ENCODE measurements at regions not wholly inside any gene's neighbourhood (a gene's known extent, or its start where the extent isn't known, plus 50 kb on each side); places are given as distances from the start of the nearest gene placed in this dataset.
A peak's percentile ranks its signal among the peaks of the same experiment; 100 is the strongest.

DNA sequence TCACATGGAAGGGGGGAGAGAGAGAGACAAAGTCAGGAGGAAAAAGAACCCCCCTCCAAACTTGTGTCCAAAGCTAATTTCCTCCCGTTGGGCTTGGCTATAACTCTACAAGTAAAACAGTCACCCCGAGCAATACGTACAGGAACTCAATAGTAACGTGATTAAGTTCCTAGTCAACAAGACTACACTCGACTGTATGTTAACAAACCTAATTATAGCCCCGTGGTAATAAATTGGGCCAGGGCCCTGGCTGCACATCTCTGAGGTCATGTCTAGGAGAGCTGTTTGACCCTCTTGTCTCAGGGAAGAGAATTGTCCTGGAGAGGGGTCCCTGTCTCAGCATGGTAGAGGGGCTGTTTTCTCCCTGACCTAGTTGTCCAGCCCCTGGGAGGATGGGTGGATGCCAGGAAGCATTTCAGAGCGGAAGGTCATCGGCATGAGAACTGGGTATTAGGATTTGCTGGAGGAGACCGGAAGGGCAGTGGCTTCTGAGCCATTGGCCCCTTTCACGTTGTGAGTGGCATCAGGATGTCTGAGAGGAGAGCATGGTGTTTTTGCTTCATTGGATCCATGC is 60.2 kb upstream of the COMTD1 start:
- Mint-ChIP-seq H3K27ac (no peak overlapping the region), H3K36me3 (no peaks in the 10 kb centered on the region), H3K4me1 (peaks cover 4 to 6% (median 5%) of the 10 kb centered on the region in 3 donors), H3K27me3 (peaks cover 8 to 15% of the 10 kb centered on the region in 2 donors), H3K4me3 (no peak overlapping the region), H3K9me3 (no peaks in the 10 kb centered on the region)
- ATAC-seq (replicated peaks in 1 of 4) = no peak
- peaks cover 0 to 41% of the 10 kb centered on the region in 2 experiments for H3K27me3 ChIP-seq (replicated peaks in 1 of 2; ENCODE audit: control insufficient read depth in 2 of 2, extremely low read depth in 1 of 2, insufficient read depth in 2 of 2, low read length in 1 of 2)
- no peaks in the 10 kb centered on the region for H3K9me3 ChIP-seq
- H3K27ac ChIP-seq (ENCODE audit: low read length) = no peak overlapping the region
- H3K36me3 ChIP-seq (ENCODE audit: control insufficient read depth in 2 of 2, extremely low read depth in 1 of 2, insufficient read depth in 1 of 2, low read length in 1 of 2) = no peaks in the 10 kb centered on the region
- peaks cover 0 to 7% of the 10 kb centered on the region in 2 experiments for H3K4me1 ChIP-seq (ENCODE audit: control insufficient read depth in 1 of 2, extremely low read depth in 1 of 2, insufficient read depth in 2 of 2, low read length in 2 of 2)
- DNase-seq = no peak
- no peak overlapping the region for H3K4me3 ChIP-seq (ENCODE audit: control insufficient read depth in 1 of 2, extremely low read depth in 1 of 2, low read length in 1 of 2)
- WGBS (ENCODE audit: insufficient coverage) = 100% methylated on average over 4 of the region's 10 CpGs
- CTCF ChIA-PET = interaction anchor here in 1 of 2 donors (0.6 kb wide), 1 partner anchor 12 kb away, joined by 6 read pairs; no protein-coding TSS in a partner anchor
- POLR2A ChIA-PET = no interaction called here

DNA sequence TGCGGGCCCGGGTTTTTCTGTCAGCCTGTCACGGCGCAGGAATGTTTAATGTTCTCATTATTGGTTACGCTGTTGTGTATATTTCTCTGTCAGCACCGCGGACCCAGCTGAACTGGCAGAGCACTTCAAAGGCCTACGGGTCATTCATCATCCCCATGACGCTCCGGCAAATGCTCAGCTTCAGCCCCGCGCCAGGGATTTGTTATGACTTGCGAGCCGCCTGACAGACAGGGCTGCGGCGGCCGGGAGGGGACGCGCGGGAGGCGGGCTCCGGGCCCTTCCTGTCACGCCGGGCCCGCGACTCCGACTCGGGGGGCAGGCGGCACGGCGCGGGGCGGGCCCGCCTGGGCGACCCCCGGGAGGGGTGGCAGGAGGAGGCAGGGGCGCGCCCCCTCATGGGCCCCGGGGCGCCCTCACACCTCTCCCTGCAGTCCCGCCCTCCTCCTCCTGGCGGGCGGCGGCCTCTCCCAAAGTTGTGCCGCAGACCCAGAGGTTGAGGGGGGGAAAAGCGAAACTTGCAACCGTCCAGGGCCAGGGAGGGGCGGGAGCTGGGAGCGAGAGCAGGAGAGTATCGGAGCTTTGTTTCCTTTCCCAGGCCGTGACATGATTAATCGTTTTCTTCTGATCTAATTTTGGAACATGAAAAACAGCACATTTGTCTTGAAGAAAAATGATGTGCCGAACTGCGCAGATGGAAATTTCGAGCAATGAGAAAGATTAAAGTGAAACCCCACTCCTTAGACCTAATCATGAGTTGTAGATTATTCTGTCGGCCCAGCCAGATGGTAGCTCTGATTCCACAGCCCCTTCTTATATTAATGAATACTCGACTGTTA is 59.3 kb upstream of the COMTD1 start:
- peaks cover 4 to 6% (median 5%) of the 10 kb centered on the region in 3 donors for H3K4me1 Mint-ChIP-seq
- no peaks in the 10 kb centered on the region for H3K36me3 ChIP-seq (ENCODE audit: control insufficient read depth in 2 of 2, extremely low read depth in 1 of 2, insufficient read depth in 1 of 2, low read length in 1 of 2)
- POLR2A ChIA-PET = no interaction called here
- peaks cover 0 to 7% of the 10 kb centered on the region in 2 experiments for H3K4me1 ChIP-seq (ENCODE audit: control insufficient read depth in 1 of 2, extremely low read depth in 1 of 2, insufficient read depth in 2 of 2, low read length in 2 of 2)
- peaks cover 0 to 41% of the 10 kb centered on the region in 2 experiments for H3K27me3 ChIP-seq (replicated peaks in 1 of 2; ENCODE audit: control insufficient read depth in 2 of 2, extremely low read depth in 1 of 2, insufficient read depth in 2 of 2, low read length in 1 of 2)
- CTCF ChIA-PET = no interaction called here
- no peaks in the 10 kb centered on the region for H3K36me3 Mint-ChIP-seq
- H3K27ac Mint-ChIP-seq = peak overlapping the region in 1 of 2 donors; percentile 74
- peaks cover 13 to 14% of the 10 kb centered on the region in 2 donors for H3K27me3 Mint-ChIP-seq
- H3K27ac ChIP-seq (ENCODE audit: low read length) = no peak overlapping the region
- peak; percentile 20 to 66 (median 48) for DNase-seq
- peak overlapping the region; percentile 32 to 60 for H3K4me3 ChIP-seq (ENCODE audit: control insufficient read depth in 1 of 2, extremely low read depth in 1 of 2, low read length in 1 of 2)
- H3K4me3 Mint-ChIP-seq = peak overlapping the region in 2 of 3 donors; percentile 78 to 82
- peak; percentile 84 to 89 (median 88) for ATAC-seq (replicated peaks in 1 of 4)
- peaks cover 5 to 6% (median 6%) of the 10 kb centered on the region in 3 donors for H3K9me3 Mint-ChIP-seq
- WGBS (ENCODE audit: insufficient coverage) = 1% methylated on average over 22 of the region's 57 CpGs
- no peaks in the 10 kb centered on the region for H3K9me3 ChIP-seq

DNA sequence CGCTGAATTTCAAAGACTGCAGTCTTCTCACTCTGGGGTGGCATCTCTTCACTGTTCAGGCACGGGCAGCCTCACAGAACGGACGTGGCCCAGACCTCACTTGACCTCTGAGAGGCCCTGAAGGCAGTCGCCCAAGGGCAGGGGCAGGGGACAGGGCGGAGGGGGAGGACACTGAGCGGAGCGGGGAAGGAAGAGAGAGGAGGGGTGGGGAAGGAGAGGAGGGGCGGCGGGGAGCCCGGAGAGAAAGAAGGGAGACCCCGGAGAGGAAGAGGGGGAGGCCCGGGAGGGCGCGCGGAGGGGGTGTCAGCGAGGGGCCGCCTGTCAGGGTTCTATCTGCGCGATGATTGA is 58.7 kb upstream of the COMTD1 start:
- peak overlapping the region in 2 of 3 donors; percentile 78 to 82 for H3K4me3 Mint-ChIP-seq
- H3K27ac Mint-ChIP-seq = peak overlapping the region in 1 of 2 donors; percentile 74
- POLR2A ChIA-PET = no interaction called here
- H3K36me3 Mint-ChIP-seq = no peaks in the 10 kb centered on the region
- CTCF ChIA-PET = no interaction called here
- Histone ChIP-seq H3K27me3 (replicated peaks in 1 of 2; ENCODE audit: control insufficient read depth in 2 of 2, extremely low read depth in 1 of 2, insufficient read depth in 2 of 2, low read length in 1 of 2) (peaks cover 0 to 41% of the 10 kb centered on the region in 2 experiments), H3K27ac (ENCODE audit: low read length) (no peak overlapping the region), H3K36me3 (ENCODE audit: control insufficient read depth in 2 of 2, extremely low read depth in 1 of 2, insufficient read depth in 1 of 2, low read length in 1 of 2) (no peaks in the 10 kb centered on the region), H3K4me1 (ENCODE audit: control insufficient read depth in 1 of 2, extremely low read depth in 1 of 2, insufficient read depth in 2 of 2, low read length in 2 of 2) (peaks cover 0 to 7% of the 10 kb centered on the region in 2 experiments), H3K4me3 (ENCODE audit: control insufficient read depth in 1 of 2, extremely low read depth in 1 of 2, low read length in 1 of 2) (peak overlapping the region; percentile 32 to 60), H3K9me3 (no peaks in the 10 kb centered on the region)
- peak in 1 of 4 experiments; percentile 10 for ATAC-seq (replicated peaks in 1 of 4)
- DNase-seq = no peak
- peaks cover 4 to 6% (median 5%) of the 10 kb centered on the region in 3 donors for H3K4me1 Mint-ChIP-seq
- peaks cover 5 to 10% (median 10%) of the 10 kb centered on the region in 3 donors for H3K9me3 Mint-ChIP-seq
- 7% methylated on average over 14 of the region's 20 CpGs for WGBS (ENCODE audit: insufficient coverage)
- peaks cover 14 to 18% of the 10 kb centered on the region in 2 donors for H3K27me3 Mint-ChIP-seq

DNA sequence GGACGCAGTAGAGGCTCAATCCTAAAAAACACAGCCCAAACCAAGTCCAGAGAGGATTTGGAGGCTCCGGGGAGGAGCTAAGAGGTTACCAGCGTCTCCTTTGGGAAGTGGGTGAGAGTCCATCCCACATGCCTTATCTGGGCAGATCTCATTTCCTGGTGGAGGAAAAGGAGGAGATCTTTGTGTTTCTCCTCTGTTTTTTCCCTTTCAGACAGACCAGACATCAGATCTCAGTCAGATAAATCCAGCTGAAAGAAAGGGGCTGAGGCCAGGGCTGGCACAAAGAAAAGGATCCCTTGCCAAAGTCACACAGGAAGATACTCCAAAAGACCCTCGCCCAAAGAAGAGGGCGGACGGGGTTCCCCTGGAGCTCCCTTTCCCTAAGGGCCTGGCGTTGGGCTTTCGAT is 58.3 kb upstream of the COMTD1 start:
- Mint-ChIP-seq H3K27ac (peak overlapping the region in 1 of 2 donors; percentile 74), H3K27me3 (peaks cover 14 to 18% of the 10 kb centered on the region in 2 donors), H3K9me3 (peaks cover 5 to 10% (median 10%) of the 10 kb centered on the region in 3 donors), H3K36me3 (no peaks in the 10 kb centered on the region), H3K4me1 (peaks cover 4 to 6% (median 5%) of the 10 kb centered on the region in 3 donors), H3K4me3 (peak overlapping the region in 2 of 3 donors; percentile 78 to 82)
- Histone ChIP-seq H3K27me3 (replicated peaks in 1 of 2; ENCODE audit: control insufficient read depth in 2 of 2, extremely low read depth in 1 of 2, insufficient read depth in 2 of 2, low read length in 1 of 2) (peaks cover 0 to 43% of the 10 kb centered on the region in 2 experiments), H3K36me3 (ENCODE audit: control insufficient read depth in 2 of 2, extremely low read depth in 1 of 2, insufficient read depth in 1 of 2, low read length in 1 of 2) (no peaks in the 10 kb centered on the region), H3K4me3 (ENCODE audit: control insufficient read depth in 1 of 2, extremely low read depth in 1 of 2, low read length in 1 of 2) (no peak overlapping the region), H3K27ac (ENCODE audit: low read length) (no peak overlapping the region), H3K9me3 (no peaks in the 10 kb centered on the region), H3K4me1 (ENCODE audit: control insufficient read depth in 1 of 2, extremely low read depth in 1 of 2, insufficient read depth in 2 of 2, low read length in 2 of 2) (peaks cover 0 to 7% of the 10 kb centered on the region in 2 experiments)
- DNase-seq (no peak), ATAC-seq (replicated peaks in 1 of 4) (no peak)
- no CpG with 5 or more reads among the region's 8 CpGs for WGBS (ENCODE audit: insufficient coverage)
- ChIA-PET POLR2A (no interaction called here), CTCF (no interaction called here)

DNA sequence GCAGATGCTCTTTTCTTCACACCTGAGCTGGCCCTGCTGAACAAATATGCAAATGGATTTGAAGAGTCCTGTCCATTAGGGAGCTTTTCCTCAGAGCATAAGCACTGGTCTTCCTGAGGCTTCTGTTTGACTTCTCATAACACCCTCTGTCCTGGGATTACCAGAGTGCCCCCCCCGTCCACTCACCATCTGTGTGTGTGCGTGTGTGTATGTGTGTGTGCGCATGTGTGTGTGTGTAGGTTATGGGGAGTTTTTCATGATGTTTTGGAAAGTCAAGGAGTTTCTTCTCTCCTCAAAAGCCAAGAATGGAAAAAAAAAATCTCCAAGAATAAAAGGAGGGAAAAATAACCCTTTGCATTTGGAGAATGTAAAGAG is 57.7 kb upstream of the COMTD1 start:
- ChIA-PET POLR2A (no interaction called here), CTCF (no interaction called here)
- no CpG with 5 or more reads among the region's 3 CpGs for WGBS (ENCODE audit: insufficient coverage)
- Histone ChIP-seq H3K9me3 (no peaks in the 10 kb centered on the region), H3K36me3 (ENCODE audit: control insufficient read depth in 2 of 2, extremely low read depth in 1 of 2, insufficient read depth in 1 of 2, low read length in 1 of 2) (no peaks in the 10 kb centered on the region), H3K27ac (ENCODE audit: low read length) (no peak overlapping the region), H3K4me1 (ENCODE audit: control insufficient read depth in 1 of 2, extremely low read depth in 1 of 2, insufficient read depth in 2 of 2, low read length in 2 of 2) (peaks cover 0 to 7% of the 10 kb centered on the region in 2 experiments), H3K27me3 (replicated peaks in 1 of 2; ENCODE audit: control insufficient read depth in 2 of 2, extremely low read depth in 1 of 2, insufficient read depth in 2 of 2, low read length in 1 of 2) (peaks cover 0 to 44% of the 10 kb centered on the region in 2 experiments), H3K4me3 (ENCODE audit: control insufficient read depth in 1 of 2, extremely low read depth in 1 of 2, low read length in 1 of 2) (no peak overlapping the region)
- Mint-ChIP-seq H3K9me3 (peaks cover 5 to 10% (median 10%) of the 10 kb centered on the region in 3 donors), H3K4me1 (peaks cover 4 to 6% (median 5%) of the 10 kb centered on the region in 3 donors), H3K4me3 (peak overlapping the region in 2 of 3 donors; percentile 14 to 32), H3K27me3 (peaks cover 14 to 22% of the 10 kb centered on the region in 2 donors), H3K27ac (no peak overlapping the region), H3K36me3 (no peaks in the 10 kb centered on the region)
- DNase-seq = no peak
- no peak for ATAC-seq (replicated peaks in 1 of 4)

DNA sequence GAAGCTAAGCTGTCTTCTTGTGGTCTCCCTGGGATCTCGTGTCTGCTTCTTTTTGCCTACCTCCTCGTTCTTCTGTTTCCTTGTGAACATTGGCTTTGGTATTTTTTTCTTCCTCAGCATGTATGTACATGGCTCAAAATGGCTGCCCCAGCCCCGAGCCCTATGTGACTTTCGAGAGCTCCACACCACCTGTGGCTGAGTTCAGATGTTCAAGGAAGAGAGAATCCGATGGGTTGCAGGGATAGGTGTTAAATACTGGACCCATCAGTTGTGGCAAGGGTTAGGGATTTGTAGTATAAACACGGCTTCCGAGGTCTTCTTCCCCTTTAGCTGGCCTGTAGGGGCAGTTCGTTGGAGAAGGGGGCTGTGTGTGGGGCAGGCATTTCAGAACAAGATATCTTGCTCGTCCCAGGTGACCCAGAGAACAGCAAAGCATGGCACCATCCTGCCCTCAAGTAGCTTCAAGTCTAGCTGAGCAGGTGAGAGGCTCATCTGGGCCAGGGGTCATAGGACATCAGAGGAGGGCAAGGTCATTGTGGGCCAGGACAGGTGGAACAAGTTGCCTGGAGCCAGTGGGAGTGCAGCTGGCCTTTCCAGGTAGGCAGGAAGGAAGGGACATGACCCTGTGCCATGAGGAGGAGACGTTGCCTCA is 57.2 kb upstream of the COMTD1 start:
- POLR2A ChIA-PET = no interaction called here
- 84% methylated on average over 7 of the region's 10 CpGs for WGBS (ENCODE audit: insufficient coverage)
- no peak for DNase-seq

More for the DNA sequence above, 57.2 kb upstream of the COMTD1 start:
- no peak overlapping the region for H3K27ac Mint-ChIP-seq
- Histone ChIP-seq H3K27me3 (replicated peaks in 1 of 2; ENCODE audit: control insufficient read depth in 2 of 2, extremely low read depth in 1 of 2, insufficient read depth in 2 of 2, low read length in 1 of 2) (peaks cover 0 to 49% of the 10 kb centered on the region in 2 experiments), H3K27ac (ENCODE audit: low read length) (no peak overlapping the region), H3K36me3 (ENCODE audit: control insufficient read depth in 2 of 2, extremely low read depth in 1 of 2, insufficient read depth in 1 of 2, low read length in 1 of 2) (no peaks in the 10 kb centered on the region), H3K4me1 (ENCODE audit: control insufficient read depth in 1 of 2, extremely low read depth in 1 of 2, insufficient read depth in 2 of 2, low read length in 2 of 2) (peaks cover 0 to 7% of the 10 kb centered on the region in 2 experiments), H3K4me3 (ENCODE audit: control insufficient read depth in 1 of 2, extremely low read depth in 1 of 2, low read length in 1 of 2) (no peak overlapping the region), H3K9me3 (no peaks in the 10 kb centered on the region)
- peaks cover 5 to 10% (median 10%) of the 10 kb centered on the region in 3 donors for H3K9me3 Mint-ChIP-seq
- H3K27me3 Mint-ChIP-seq = peaks cover 18 to 25% of the 10 kb centered on the region in 2 donors
- no peak overlapping the region for H3K4me3 Mint-ChIP-seq
- ATAC-seq (replicated peaks in 1 of 4) = no peak
- CTCF ChIA-PET = interaction anchor here in 1 of 2 donors (1.0 kb wide), 1 partner anchor 10 kb away, joined by 3 read pairs; no protein-coding TSS in a partner anchor
- peaks cover 4 to 6% (median 5%) of the 10 kb centered on the region in 3 donors for H3K4me1 Mint-ChIP-seq
- no peaks in the 10 kb centered on the region for H3K36me3 Mint-ChIP-seq

Data from T-cell (primary cell).